Endothelial cell of umbilical vein (primary cell): ENCODE measurements at regions not wholly inside any gene's neighbourhood (a gene's known extent, or its start where the extent isn't known, plus 50 kb on each side); places are given as distances from the start of the nearest gene placed in this dataset.

Source experiments
- BruUV-seq: library from RNA; stranded (reverse); fragments of 400-500 nt; replicated peaks from 2 replicates; lab custom pipeline; 2021; lab: Mats Ljungman, UMichigan
- CTCF ChIA-PET: fragments of 300-600, 350-600 bp; sonication (Branson Sonifier 250); formaldehyde crosslinking; loops from one replicate; lab custom pipeline; 2021; ENCODE audit warnings: antibody characterized with exemption, inconsistent platforms; lab: Charles Lee
- POLR2A ChIA-PET: fragments of 300-600, 350-600 bp; sonication (Branson Sonifier 250); formaldehyde crosslinking; loops from one replicate; lab custom pipeline; 2021; ENCODE audit warnings: antibody characterized with exemption, inconsistent platforms; lab: Charles Lee
- DNase-seq: peaks from one replicate; pipeline ENCODE4 v3.0.0-alpha.2; 2011; ENCODE audit warnings: low read depth, low spot score
- FAIRE-seq: peaks from 2 replicates; lab custom pipeline; 2011; peaks lifted over from hg19 to GRCh38; lab: Jason Lieb, UNC
- H2AFZ ChIP-seq: 2 replicates; pipeline ENCODE4 v1.6.0; 2012; ENCODE audit warnings: low read depth, low read length, control low read depth, inconsistent platforms
- H3K27ac ChIP-seq: 2 replicates; pipeline ENCODE4 v1.5.1; 2011; ENCODE audit warnings: low read depth, mild to moderate bottlenecking, control low read depth, low read length, moderate library complexity; ENCODE audit not compliant: insufficient read depth
- H3K27me3 ChIP-seq, 2 experiments: 2 replicates each; pipeline versions ENCODE4 v1.6.0 to v1.6.1; 2011; ENCODE audit warnings: low read length in 2 of 2, mixed read lengths in 1 of 2; ENCODE audit not compliant: control insufficient read depth in 2 of 2, insufficient read depth in 2 of 2
- H3K36me3 ChIP-seq, 2 experiments: 2 replicates in 1 of 2; 3 replicates in 1 of 2; pipeline ENCODE4 v1.5.1; 2011; ENCODE audit warnings: low read length in 2 of 2, mild to moderate bottlenecking in 1 of 2, moderate library complexity in 1 of 2; ENCODE audit not compliant: control insufficient read depth in 2 of 2, insufficient read depth in 2 of 2; ENCODE audit errors: extremely low read depth in 1 of 2
- H3K4me1 ChIP-seq: 3 replicates; pipeline ENCODE4 v1.5.1; 2011; ENCODE audit warnings: mild to moderate bottlenecking, low read length; ENCODE audit not compliant: control insufficient read depth, insufficient read depth; ENCODE audit errors: extremely low read depth
- H3K4me2 ChIP-seq: 2 replicates; pipeline ENCODE4 v1.6.1; 2011; ENCODE audit warnings: low read length, control low read depth, mixed read lengths; ENCODE audit not compliant: insufficient read depth
- H3K4me3 ChIP-seq, 3 experiments: fragments of 200-600 bp in 1 of 3; sonication (generic), shearing (Covaris generic) in 1 of 3; replicated peaks in 1 of 3; 2 replicates each; pipeline ENCODE4 v1.5.1; 2011 to 2016; ENCODE audit warnings: control low read depth in 3 of 3, low read length in 3 of 3, mild to moderate bottlenecking in 2 of 3, inconsistent platforms in 1 of 3, low read depth in 1 of 3, moderate library complexity in 1 of 3; ENCODE audit not compliant: insufficient read depth in 1 of 3
- H3K79me2 ChIP-seq: 2 replicates; pipeline ENCODE4 v1.6.0; 2012; ENCODE audit warnings: low read length, inconsistent platforms; ENCODE audit not compliant: control insufficient read depth, insufficient read depth
- H3K9ac ChIP-seq: replicated peaks from 2 replicates; pipeline ENCODE3; 2011; ENCODE audit warnings: low read length, control low read depth; ENCODE audit not compliant: insufficient read depth; ENCODE audit errors: extremely low read depth
- H3K9me1 ChIP-seq: replicated peaks from 3 replicates; pipeline ENCODE4 v1.6.0; 2011; ENCODE audit warnings: mild to moderate bottlenecking, low read length; ENCODE audit not compliant: control insufficient read depth, insufficient read depth; ENCODE audit errors: extremely low read depth
- H3K9me3 ChIP-seq: replicated peaks from 2 replicates; pipeline ENCODE4 v1.5.1; 2012; ENCODE audit warnings: low read length, inconsistent platforms; ENCODE audit not compliant: control insufficient read depth, insufficient read depth
- H4K20me1 ChIP-seq: replicated peaks from 2 replicates; pipeline ENCODE3; 2011; ENCODE audit warnings: mild to moderate bottlenecking, low read length; ENCODE audit not compliant: control insufficient read depth, insufficient read depth; ENCODE audit errors: extremely low read depth
- EZH2 ChIP-seq: IDR thresholded peaks from 2 replicates; pipeline ENCODE4 v1.6.1; 2012; ENCODE audit warnings: borderline replicate concordance, low read depth, mild to moderate bottlenecking, moderate library complexity, low read length, inconsistent platforms; ENCODE audit not compliant: severe bottlenecking
- FOS ChIP-seq: IDR thresholded peaks from 2 replicates; pipeline ENCODE4 v1.6.1; 2011; ENCODE audit warnings: mild to moderate bottlenecking, low read length, moderate library complexity, borderline replicate concordance; ENCODE audit not compliant: insufficient read depth
- JUN ChIP-seq: IDR thresholded peaks from 2 replicates; pipeline ENCODE4 v1.6.1; 2011; ENCODE audit warnings: borderline replicate concordance, low read depth; ENCODE audit not compliant: insufficient read length, insufficient read depth
- MYC ChIP-seq: IDR thresholded peaks from one replicate; pipeline ENCODE4 v1.6.1; 2011; ENCODE audit warnings: mild to moderate bottlenecking, low read depth, low read length
- POLR2A ChIP-seq: IDR thresholded peaks from 2 replicates; pipeline ENCODE4 v1.6.1; 2012; ENCODE audit warnings: low read depth, mild to moderate bottlenecking, control low read depth, low read length
- dilution Hi-C: fragments of 300-500 bp; cut with MboI; formaldehyde crosslinking; loops from one replicate; pipeline ENCODE4 v1.15.0; 2019; ENCODE audit warnings: low sequenced_read_pairs; ENCODE audit not compliant: extremely low pct_ligation_motif_present
- intact Hi-C: fragments of 100-400 bp; cut with micrococcal nuclease; formaldehyde crosslinking; loops from one replicate; pipeline ENCODE4 v1.10.0; 2022
- TF ChIP-seq, protein P1 (sequence below), 2 donors: IDR thresholded peaks; 1 replicate in 1 of 2; 2 replicates in 1 of 2; pipeline ENCODE4 v1.5.1; 2011; ENCODE audit warnings: low read length in 2 of 2, mild to moderate bottlenecking in 2 of 2, moderate library complexity in 2 of 2, control low read depth in 1 of 2, inconsistent platforms in 1 of 2, low read depth in 1 of 2; ENCODE audit not compliant: insufficient read depth in 1 of 2; ENCODE audit errors: extremely low read depth in 1 of 2
- TF ChIP-seq, protein P2 (sequence below): IDR thresholded peaks from 2 replicates; pipeline ENCODE4 v1.6.1; 2011; ENCODE audit not compliant: insufficient read depth, insufficient read length

DNA sequence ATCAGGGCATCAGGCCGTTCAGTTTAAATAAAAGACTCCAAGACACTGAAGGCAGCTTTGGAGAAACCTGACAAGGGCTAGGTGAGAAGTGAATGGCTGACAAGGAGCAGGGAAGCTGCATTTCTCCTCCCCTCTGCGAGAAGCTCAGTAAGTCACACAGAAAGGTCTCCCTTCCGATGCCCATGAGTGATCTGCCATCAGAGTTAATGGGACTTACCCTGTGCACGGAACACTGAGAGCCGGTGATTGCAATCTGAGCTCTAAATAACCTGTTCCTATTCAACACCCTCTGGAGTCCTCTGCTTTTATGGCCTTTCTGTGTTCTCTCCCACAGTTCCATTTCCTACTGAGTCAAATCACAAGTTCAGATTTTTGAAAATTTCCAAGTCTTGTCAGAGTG, 322.2 kb upstream of the MYT1L start:
- Histone ChIP-seq H3K4me1 (no peaks in the 10 kb centered on the region), H4K20me1 (no peaks in the 10 kb centered on the region), H3K27ac (no peak overlapping the region), H3K4me2 (no peak overlapping the region), H3K9me3 (peaks cover 2% of the 10 kb centered on the region), H3K9me1 (no peaks in the 10 kb centered on the region), H2AFZ (no peak overlapping the region), H3K4me3 (no peak overlapping the region), H3K79me2 (no peaks in the 10 kb centered on the region), H3K36me3 (no peaks in the 10 kb centered on the region), H3K27me3 (no peaks in the 10 kb centered on the region), H3K9ac (no peak overlapping the region)
- dilution Hi-C loops: no loop called here
- BruUV-seq: no TSS peak
- ChIA-PET POLR2A (no interaction called here), CTCF (no interaction called here)
- no peak for DNase-seq
- FAIRE-seq: no peak
- intact Hi-C loops: no loop called here
- TF ChIP-seq, protein P1, sequence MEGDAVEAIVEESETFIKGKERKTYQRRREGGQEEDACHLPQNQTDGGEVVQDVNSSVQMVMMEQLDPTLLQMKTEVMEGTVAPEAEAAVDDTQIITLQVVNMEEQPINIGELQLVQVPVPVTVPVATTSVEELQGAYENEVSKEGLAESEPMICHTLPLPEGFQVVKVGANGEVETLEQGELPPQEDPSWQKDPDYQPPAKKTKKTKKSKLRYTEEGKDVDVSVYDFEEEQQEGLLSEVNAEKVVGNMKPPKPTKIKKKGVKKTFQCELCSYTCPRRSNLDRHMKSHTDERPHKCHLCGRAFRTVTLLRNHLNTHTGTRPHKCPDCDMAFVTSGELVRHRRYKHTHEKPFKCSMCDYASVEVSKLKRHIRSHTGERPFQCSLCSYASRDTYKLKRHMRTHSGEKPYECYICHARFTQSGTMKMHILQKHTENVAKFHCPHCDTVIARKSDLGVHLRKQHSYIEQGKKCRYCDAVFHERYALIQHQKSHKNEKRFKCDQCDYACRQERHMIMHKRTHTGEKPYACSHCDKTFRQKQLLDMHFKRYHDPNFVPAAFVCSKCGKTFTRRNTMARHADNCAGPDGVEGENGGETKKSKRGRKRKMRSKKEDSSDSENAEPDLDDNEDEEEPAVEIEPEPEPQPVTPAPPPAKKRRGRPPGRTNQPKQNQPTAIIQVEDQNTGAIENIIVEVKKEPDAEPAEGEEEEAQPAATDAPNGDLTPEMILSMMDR (IDR thresholded peaks at IDR 0.05; ENCODE audit: extremely low read depth in 1 of 2, insufficient read depth in 1 of 2, low read depth in 1 of 2, low read length in 2 of 2): no peak
- TF ChIP-seq FOS (no peak), POLR2A (no peak), EZH2 (no peak), JUN (no peak), MYC (no peak)
- TF ChIP-seq, protein P2, sequence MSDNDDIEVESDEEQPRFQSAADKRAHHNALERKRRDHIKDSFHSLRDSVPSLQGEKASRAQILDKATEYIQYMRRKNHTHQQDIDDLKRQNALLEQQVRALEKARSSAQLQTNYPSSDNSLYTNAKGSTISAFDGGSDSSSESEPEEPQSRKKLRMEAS: no peak
